ENCODE measurements at regions not wholly inside any gene's neighbourhood (a gene's known extent, or its start where the extent isn't known, plus 50 kb on each side); places are given as distances from the start of the nearest gene placed in this dataset.

DNA sequence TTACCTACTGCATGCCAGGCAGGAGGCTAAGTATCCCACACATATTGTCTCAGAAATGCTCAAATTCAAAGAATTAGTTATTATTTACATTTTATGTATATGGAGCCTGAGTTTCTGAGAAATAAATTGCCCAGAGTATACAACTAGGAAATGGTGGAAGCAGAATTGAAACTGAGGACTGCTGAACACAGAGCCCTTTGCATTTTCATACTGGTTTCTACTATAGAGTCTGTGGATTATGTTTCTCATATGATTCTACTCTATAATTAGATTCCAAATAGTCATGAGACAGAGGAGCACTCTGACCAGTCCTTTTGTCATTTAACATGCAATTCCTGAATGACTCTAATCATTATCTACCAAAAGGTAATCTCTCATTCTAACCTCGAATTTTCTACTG is 254.3 kb downstream of the LMBRD1 start:
- TF ChIP-seq POLR2A (IDR thresholded peaks at IDR 0.05; ENCODE audit: low read depth, low read length) (no peak), POLR2AphosphoS5 (IDR thresholded peaks at IDR 0.05; ENCODE audit: low read depth, low read length) (no peak), TAF1 (IDR thresholded peaks at IDR 0.05; ENCODE audit: low read depth, low read length) (no peak), SPI1 (IDR thresholded peaks at IDR 0.05; ENCODE audit: low read depth, low read length) (peak; percentile 56; the same call in 1 of the 2 replicates), PAX5 (IDR thresholded peaks at IDR 0.05; ENCODE audit: insufficient read depth, low read length, severe bottlenecking) (no peak)
